CD4-positive, alpha-beta T cell treated with Interleukin-17A for 1 hour (primary cell): ENCODE measurements at regions not wholly inside any gene's neighbourhood (a gene's known extent, or its start where the extent isn't known, plus 50 kb on each side); places are given as distances from the start of the nearest gene placed in this dataset.

Source experiments
- DNase-seq: peaks from one replicate; pipeline ENCODE4 v3.0.0-alpha.2; 2020

DNA sequence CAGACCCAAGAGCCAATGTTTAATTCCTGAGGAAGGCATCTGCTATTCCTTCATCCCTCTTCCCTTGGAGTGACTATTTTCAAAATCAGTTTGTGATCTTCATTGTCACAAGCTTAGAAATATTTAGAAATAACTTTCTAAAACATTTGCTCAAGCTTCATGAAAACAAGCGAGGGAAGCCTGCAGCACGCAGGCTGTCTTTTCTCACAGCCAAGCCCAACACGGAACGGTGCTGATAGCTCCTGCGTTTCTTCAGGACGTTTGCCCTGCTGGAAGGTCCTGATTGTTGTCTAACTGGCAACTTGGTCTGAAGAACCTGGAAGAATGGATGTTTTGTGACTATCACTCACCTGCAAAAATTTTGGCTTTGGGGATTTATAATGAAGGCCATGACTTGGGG is 152.5 kb downstream of the FGF9 start:
- DNase-seq: no peak

DNA sequence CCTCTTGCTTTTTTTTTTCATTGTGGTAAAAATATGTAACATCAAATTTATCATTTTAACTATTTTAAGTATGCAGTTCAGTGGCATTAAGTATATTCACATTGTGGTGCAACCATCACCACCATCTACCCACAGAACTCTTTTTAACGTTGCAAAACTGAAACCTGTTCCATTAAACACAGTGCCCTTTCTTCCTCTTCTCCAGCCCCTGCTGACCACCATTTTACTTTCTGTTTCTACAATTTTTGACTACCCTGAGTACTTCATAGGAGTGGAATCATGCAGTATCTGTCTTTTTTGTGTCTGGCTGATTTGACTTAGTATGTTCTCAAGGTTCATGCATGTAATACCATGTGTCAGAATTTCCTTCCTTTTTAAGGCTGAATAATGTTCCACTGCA is 153.1 kb downstream of the FGF9 start:
- DNase-seq: no peak

DNA sequence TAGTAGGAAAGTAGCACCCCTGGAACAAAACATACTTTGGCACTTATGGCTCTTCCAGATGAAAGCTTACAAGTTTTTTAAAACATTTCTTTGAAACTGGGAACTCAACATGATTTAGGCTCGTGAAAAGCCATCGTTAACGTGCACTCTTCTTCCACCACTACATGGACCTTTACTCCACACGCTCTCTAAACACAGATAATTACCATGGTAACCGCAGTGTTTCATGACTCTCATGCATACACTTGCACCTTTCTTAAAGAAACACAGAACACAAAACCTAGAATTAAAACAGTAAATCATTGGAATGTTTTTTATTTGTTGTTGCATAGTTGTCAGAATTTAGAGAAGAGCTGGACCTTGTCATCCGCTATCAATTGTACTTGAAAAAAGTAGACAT is 154.3 kb downstream of the FGF9 start:
- no peak for DNase-seq

DNA sequence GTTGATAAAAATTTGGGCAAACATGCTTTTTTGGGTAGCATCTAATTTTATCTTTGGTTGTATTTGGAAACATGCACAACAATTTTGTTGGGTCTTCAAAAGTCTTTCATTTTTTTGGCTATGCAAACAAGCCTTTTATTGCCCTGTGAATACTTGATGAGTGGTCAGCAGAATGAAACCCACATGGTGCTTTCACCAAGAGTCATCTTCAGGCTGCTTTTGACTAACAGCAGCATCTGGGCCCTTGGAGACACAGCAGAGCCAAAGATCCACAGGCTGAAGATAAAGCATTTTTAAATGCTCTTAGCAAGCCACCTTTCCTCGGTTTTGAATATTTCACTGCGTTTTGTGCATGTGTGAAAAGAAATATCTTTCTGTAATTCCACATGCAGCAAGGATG is 154.9 kb downstream of the FGF9 start:
- DNase-seq: no peak

DNA sequence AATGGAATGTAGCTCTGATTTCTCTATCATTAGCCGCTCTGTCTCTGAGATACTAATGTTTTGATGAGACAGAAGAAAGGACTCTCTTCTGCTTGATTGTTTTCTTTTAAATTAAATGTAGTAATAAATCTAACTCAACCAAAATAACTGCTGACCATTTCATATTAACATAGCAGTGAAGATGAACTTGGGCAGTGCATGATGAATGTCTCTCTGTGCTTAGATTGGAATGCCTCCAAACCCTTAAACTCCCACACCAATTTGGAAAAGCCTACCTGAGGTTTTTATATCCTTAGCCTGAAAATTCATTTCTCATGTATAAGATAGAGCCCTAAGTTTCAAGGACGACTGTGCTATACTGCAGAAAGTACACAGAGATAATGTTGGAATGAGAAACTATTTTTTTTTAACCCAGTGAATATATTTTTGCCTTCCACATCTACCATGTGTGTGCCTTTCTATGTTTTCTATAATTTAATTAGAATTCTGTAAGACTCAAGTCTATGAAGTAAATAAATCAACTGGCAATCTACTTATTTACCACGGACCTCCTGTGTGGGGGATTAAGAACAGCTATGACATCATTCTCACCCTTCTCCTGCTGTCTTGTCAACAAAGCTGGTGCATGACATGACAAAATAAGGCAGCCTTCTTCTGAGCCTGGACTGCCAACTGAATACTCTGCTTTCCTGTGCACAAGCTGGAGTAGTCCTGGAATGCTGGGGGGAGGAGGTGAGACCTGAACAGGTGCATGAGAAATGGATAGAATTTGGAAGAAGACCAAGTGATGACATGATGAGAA is 155.5 kb downstream of the FGF9 start:
- no peak for DNase-seq

DNA sequence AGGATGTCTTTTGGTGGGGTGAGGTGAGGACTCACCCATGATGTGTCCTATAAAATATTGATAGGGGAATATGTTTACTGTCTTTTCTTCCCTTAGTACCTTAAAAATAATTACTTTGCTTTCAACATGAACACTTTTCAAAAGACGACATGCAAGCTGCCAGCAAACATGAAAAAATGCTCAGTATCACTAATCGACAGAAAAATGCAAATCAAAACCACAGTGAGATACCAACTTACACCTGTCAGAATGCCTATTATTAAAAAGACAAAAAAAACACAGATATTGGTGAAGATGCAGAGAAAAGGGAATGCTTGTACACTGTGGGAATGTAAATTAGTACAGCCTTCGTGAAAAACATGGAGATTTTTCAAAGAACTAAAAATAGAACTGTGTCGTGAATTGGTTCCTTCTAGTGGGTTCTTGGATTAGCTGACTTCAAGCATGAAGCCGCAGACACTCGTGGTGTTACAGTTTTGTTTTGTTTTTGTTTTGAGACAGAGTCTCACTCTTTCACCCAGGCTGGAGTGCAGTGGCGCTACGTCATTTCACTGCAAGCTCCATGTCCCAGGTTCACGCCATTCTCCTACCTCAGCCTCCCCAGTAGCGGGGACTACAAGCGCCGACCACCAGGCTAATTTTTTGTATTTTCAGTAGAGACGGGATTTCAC is 160.9 kb downstream of the FGF9 start:
- DNase-seq: no peak

DNA sequence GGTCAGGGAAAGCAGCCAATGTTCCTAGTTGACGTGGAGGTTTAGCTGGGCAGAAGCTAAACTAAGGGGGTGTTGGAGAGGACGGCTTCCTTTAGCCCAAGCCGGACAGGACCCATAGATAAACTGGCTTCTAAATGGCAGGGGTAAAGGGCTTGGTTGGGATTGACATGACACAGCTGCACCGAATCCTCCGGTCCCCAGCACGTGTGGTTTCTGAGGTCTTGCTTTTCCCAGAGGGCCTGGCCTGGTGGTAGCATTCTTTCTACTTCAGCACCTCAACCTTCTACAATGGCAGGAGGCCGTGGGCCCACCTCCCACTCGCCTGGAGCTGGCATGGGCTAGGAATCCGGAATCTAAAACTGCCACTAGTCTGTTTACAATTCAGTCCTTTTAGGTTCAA is 163.0 kb downstream of the FGF9 start:
- DNase-seq: no peak

DNA sequence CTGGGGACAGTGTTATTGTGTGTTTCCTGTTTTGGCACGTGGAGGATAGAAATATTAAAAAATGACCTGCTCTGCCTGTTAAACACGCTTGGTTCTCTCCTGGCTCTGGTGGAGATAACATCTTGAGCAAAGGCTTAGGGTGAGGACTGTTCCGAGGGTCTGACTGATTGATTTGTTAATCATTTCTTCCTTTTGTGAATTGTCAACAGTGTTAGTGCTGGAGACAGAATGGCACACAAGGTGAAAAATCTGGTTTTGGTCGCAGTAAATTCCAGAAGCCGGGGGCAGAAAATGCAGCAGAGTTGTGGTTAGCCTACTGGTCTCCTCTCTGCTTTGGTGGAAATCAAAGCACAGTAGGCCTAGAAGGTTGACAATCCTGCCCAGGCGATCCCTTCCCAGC is 163.6 kb downstream of the FGF9 start:
- DNase-seq: no peak

DNA sequence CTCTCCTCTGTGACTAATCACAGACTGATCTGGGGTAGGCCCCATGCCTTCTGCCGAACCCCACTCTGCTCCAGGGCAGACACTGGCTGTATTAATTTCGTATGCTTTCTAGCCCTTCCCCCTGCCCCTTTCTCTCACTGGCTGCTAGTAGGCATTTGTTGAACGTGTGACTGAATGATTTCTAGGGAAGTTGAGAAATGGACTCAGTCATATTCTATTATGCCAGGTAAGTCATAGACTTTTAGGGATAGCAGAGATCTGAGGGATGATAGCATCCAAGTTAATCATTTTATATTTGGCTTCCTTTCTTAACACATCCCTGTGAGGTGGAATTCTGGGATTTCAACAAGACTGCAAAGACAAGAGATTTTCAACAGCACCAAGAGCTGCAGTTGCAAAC is 166.4 kb downstream of the FGF9 start:
- no peak for DNase-seq

DNA sequence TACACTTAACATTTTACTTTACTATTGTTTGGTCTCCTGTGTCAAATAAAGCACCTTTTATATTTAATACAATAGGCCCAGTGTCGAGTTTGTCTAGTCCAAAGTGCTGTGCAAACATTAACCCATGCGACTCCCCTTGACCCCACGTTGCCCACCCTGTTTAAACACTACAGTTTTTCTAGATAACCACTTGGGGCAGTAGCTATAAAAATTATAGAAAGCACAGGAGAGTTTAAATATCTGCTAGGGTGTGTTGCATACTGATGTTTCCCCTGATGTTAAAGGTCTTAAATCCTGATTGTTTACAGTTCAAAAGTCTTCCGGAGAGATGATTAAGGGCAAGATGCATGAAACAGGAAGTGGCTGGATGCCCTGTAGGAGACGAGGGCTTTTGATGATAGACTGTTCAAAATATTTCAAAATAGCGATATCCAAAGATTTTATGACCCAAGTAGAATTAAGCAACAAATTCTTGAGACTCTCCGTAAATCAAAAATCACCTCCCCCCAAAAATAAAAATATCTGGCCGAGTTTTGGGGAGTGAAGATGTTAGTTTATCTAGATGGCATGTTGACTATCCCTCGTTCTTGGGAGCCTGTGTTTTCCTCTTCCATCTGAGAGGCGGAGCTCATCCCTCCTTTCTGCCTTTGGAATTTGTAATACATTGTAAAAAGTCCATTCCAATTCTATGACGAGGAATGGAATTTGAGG is 167.1 kb downstream of the FGF9 start:
- no peak for DNase-seq

DNA sequence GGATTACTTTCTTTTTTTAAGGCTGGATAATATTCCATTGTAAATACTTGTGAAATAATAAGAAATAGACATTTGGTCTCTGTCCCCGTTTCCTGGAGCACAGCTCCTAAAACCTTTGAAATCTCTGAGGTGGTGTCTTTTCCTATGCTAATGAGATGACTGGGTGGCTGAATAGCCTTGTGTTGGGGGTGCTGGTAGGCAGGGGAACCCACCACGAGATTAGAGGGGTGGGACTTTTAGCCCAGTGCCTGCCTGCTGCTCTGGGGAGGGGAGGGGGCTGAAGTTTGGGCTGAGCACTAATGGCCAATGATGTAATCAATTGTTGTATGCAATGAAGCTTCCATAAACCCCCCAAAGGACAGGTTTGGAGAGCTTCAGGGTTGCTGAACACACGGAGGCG is 175.7 kb downstream of the FGF9 start:
- no peak for DNase-seq

DNA sequence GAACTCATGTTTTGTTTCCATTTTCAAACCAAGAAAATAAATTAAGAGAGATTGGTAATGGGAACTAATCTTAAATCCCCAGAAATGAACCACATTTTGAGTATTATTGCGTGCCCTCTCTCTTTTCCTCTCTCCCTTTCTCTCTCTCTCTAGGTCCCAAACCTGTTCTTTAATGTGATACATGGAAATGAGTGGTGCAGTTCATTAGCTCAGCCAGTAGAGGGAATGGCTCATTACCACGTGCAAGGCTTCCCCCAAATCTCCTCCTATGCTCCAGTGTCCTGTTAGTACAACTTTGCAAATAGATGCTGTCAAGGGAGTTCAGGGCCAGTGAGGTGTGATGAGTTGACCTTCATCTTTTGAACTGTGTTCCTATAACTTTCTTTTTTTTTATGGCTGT is 178.4 kb downstream of the FGF9 start:
- peak; percentile 55 for DNase-seq

DNA sequence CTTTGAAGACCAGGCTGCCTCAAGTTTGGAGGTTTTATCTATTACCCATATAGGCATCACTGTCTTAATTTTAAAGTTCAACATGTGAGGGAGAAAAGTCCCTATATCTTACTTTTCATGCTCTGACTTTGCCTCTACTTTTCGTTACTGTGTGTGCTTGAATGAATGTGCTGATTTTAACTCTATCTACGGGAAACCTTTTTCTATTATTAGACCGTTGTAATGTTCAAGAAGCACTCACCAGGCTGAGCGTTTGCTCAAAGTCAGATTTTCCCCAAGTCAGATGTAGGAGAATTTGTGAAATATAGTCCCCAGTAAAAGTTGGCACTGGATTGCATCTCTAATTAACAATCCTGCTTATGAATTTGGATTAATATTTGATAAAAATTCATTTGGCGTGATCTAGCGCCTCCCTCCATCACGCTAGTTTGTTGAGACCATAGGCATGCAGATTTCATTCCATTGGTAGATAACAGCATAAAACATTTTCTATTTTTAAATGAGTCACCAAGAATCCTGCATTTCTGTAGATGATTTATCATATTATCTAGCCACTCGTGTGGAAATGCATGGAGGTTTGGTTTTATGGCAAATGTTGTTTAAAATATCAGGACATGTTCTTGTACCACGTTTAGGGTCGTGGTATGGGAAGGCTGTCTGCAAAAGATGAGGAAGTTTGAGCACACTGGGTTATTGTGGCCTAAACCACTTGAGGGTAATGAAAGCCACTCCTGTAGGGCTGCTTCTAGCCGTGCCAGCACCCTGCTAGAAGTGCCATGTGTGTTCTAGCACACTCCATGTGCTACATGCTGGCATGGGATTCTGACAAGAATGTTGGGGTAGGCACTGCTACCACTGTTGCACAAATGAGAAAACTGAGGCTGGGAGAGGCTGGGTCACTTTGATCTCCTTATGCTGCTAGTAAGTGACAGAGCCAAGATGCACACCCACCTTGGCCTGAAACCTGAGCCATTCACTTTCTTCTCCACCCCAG is 179.4 kb downstream of the FGF9 start:
- no peak for DNase-seq

DNA sequence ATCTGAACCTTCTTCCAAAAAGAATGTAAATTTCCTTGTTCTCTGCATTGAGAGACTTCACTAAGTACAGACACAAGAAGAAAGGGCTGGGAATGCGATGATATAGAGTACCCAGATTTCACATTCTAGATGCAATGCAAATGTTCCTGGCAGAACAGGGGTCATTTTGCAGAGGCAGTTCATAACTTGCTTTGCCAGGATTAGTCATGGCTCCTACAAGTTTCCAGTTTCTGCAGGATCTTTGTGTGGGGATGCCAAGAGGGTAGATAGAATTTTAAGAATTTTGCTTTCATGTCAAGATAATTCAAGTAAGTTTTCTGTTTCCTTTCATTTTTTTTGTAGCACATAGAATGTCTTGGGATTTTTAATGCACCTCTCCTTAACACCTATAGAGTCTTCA is 181.2 kb downstream of the FGF9 start:
- DNase-seq: no peak

DNA sequence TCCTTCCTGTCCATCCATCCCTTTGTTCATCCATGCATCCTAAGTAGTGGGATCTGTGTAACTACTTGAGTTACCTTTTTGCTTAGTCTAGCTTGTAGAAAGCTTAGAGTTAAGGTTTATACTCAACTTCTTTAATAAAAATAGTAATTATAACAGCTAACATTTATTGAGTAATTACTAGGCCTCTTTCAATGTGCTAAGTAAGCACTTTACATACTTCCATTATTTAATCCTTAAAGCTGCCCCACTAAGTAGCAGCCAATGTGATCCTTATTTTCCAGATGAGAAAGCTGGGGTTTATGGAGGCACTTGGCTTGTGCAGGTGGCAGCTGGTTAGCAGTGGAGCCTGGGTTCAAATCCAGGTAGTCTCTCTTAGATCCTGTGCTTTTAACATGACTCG is 182.9 kb downstream of the FGF9 start:
- DNase-seq: no peak

DNA sequence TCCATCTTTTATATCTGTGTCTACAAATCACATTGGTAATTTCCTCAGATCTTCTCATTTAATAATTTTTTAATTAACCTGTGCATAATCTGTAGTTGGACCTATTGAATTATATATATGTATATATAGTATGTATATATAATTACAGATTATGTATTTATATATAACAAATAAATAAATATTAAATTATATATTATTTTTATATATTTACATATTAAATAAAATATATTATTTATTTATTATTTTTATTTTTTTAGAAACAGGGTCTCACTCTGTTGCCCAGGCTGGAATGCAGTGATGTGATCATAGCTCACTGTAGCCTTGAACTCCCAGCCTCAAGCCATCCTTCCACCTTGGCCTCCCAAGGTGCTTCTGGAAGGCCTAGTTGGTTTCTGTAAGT is 197.9 kb downstream of the FGF9 start:
- DNase-seq: no peak

DNA sequence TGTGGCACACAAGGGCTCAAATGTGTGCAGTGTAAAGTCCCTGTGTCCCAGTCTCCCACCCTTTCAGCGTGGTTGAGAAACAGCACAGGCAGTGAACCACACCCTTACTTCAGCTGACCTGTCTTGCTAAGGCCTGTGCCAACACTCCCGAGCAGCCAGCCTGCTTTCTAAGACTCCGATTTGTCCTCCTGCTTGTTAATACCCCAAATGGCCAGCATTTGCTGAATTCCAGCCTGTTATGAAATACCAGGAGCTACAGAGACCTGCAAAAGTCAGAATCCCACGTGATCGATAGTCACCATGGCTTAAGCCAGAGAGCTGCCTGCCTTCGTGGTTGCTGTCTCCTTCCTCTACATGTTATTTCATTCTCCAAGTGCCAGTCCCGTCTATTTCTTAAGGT is 200.5 kb downstream of the FGF9 start:
- DNase-seq: no peak

DNA sequence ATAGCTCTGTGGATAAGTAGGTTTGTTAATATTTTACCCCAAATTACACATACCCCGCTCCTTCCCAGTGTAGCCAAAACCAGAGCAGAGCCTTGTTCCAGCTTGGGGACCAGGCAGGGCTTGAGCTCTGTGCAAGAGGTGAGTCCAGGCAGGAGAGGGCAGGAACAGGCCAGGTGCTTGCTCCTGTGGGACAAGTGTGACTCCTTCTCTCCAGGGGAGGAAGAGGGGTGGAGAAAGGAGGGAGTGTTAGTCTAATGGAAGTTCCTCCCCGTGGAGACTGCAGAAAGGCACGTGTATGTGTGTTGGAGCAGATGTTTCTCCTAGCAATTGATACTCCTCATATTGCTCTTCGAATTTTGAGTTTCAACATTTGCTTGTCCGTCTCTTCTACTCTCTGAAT is 201.0 kb downstream of the FGF9 start:
- no peak for DNase-seq

DNA sequence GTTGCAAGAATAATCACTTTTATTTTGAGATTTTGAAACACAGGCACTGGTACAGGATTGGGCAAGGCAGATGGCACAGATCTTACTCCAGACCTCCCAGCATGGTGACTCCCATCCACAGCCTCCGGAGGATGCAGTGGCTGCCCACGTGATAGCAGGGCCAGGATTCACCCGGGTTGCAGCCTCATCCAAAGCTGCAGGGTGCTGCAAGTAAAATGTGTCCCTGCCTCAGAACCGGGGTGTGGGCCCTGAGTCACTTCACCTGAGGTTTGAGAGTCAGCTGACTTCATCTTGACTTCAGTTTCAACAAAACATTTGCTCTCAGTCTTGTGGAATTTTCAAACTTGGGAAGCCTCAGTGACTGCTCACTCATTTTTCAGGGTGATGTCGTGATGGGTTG is 201.9 kb downstream of the FGF9 start:
- DNase-seq: no peak

DNA sequence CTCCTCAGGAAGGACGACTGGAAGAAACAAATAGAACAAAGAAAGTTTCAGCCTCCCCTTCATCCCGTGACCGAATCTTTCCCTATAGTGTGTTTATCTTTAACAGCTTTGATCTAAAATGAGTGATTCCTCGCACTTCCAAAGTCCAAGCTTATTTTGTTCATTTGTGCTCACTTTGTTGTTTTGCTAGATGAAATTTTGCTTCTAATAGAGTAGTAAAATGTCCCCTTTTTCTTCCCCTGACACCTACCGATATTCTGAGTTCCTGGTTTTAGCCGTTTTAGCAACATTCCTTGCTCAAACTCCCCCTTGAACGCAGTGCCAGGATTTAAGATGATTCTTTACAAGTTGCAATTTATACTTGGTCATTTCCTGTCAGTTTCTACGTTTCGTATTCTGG is 204.2 kb downstream of the FGF9 start:
- no peak for DNase-seq

DNA sequence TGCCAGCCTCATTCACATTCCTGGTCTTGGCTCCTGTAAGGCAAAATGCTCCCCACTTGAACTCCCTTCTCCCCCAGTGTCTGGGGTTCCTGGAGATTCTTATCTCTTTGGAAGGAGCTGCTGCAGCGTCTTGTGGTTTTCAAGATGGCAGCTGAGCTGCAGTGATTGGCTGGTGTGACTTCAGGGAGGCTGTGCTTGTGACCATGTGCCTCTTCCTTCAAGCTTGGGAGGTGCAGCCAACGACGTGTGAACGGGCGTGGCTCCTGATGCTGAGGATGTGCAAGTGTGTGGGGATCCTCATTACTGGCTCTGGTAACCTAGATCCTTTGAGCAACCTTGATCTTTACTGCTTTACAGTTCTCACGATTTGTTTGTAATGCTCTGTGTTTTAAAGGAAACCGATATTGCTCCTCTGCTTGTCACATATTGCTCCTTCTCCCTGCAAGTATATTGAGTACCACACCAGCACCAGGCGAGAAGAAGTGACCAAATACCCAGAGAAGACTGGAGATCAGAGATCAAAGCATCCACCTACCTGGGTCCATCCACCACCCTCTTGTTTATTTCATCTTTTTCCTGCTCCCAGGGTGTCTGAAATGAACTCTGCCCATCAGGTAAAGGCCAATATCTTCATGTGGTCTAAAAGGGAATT is 208.5 kb downstream of the FGF9 start:
- no peak for DNase-seq

DNA sequence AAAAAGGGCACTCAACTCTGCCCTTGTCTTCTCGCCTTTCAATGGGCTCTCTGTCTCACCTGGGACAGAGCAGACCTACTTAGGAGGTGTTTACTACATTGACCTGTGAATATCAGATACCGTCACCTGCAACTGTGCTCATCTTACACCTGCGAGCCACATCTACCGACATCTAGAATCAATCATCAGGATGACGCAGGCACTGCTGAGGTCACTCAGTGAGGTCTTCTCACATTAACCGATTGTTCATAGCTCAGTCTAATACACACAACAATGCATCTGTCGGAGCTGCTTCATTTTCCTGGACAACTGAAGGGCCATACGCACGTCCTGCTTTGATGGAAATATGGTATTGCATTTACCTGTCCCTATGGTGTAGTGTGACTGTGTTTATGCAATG is 211.9 kb downstream of the FGF9 start:
- DNase-seq: no peak
